Esophagus squamous epithelium (tissue), 5 donors: ENCODE measurements at regions not wholly inside any gene's neighbourhood (a gene's known extent, or its start where the extent isn't known, plus 50 kb on each side); places are given as distances from the start of the nearest gene placed in this dataset.

Source experiments
- DNase-seq: peaks from one replicate; lab custom pipeline; 2025; lab: John Stamatoyannopoulos, UW
- H3K27ac ChIP-seq, 4 donors: fragments of 200-600 bp; sonication (generic); one replicate each; pipeline ENCODE4 v1.5.1; 2016 to 2019; ENCODE audit warnings: mild to moderate bottlenecking in 1 of 4
- H3K27me3 ChIP-seq, 4 donors: fragments of 200-600 bp; sonication (generic); 1 replicate in 3 of 4; 2 replicates in 1 of 4; pipeline versions ENCODE4 v1.5.1 to v1.6.0; 2017 to 2021; ENCODE audit warnings: antibody characterized with exemption in 1 of 4
- H3K36me3 ChIP-seq, 3 donors: fragments of 200-600 bp; sonication (generic); one replicate each; pipeline ENCODE4 v1.5.1; 2016 to 2019
- H3K4me1 ChIP-seq, 3 donors: fragments of 200-600 bp; sonication (generic); one replicate each; pipeline ENCODE4 v1.5.1; 2017 to 2019
- H3K4me3 ChIP-seq, 4 donors: fragments of 200-600 bp; sonication (generic); 1 replicate in 3 of 4; 2 replicates in 1 of 4; pipeline ENCODE4 v1.5.1; 2016 to 2019; ENCODE audit warnings: mild to moderate bottlenecking in 2 of 4, moderate library complexity in 1 of 4
- H3K9me3 ChIP-seq, 3 donors: fragments of 200-600 bp; sonication (generic); one replicate each; pipeline ENCODE4 v1.5.1; 2016 to 2019
- POLR2A ChIP-seq, 4 donors: fragments of 450-650 bp; IDR thresholded peaks; one replicate each; pipeline ENCODE4 v1.6.1; 2017; ENCODE audit warnings: antibody characterized with exemption in 4 of 4, mild to moderate bottlenecking in 4 of 4, moderate library complexity in 3 of 4
- WGBS, 2 donors: methylation state at CpG; one replicate each; pipeline ENCODE4 v1.1.5; 2018; 5-methylcytosine and 5-hydroxymethylcytosine counted together
- intact Hi-C: fragments of 100-400 bp; cut with DNase I; formaldehyde crosslinking; loops from one replicate; pipeline ENCODE4 v1.15.0; 2022
- TF ChIP-seq, protein P1 (sequence below), 6 experiments: fragments of 450-650 bp in 4 of 6; fragments of 200-600 bp in 2 of 6; sonication (generic) in 2 of 6; IDR thresholded peaks; one replicate each; pipeline ENCODE4 v1.5.1; 2016 to 2019; ENCODE audit warnings: antibody characterized with exemption in 6 of 6, mild to moderate bottlenecking in 4 of 6, moderate library complexity in 4 of 6
- donor health status: DM: yes; HTN: yes; CAD: no.

- TF ChIP-seq, protein P1, sequence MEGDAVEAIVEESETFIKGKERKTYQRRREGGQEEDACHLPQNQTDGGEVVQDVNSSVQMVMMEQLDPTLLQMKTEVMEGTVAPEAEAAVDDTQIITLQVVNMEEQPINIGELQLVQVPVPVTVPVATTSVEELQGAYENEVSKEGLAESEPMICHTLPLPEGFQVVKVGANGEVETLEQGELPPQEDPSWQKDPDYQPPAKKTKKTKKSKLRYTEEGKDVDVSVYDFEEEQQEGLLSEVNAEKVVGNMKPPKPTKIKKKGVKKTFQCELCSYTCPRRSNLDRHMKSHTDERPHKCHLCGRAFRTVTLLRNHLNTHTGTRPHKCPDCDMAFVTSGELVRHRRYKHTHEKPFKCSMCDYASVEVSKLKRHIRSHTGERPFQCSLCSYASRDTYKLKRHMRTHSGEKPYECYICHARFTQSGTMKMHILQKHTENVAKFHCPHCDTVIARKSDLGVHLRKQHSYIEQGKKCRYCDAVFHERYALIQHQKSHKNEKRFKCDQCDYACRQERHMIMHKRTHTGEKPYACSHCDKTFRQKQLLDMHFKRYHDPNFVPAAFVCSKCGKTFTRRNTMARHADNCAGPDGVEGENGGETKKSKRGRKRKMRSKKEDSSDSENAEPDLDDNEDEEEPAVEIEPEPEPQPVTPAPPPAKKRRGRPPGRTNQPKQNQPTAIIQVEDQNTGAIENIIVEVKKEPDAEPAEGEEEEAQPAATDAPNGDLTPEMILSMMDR (IDR thresholded peaks at IDR 0.05), result no peak
- no peak for TF ChIP-seq POLR2A (IDR thresholded peaks at IDR 0.05)
- 92 to 95% methylated on average over 6 of the region's 6 CpGs for WGBS, 2 donors
- no peak overlapping the region for H3K4me3 ChIP-seq
- H3K4me1 ChIP-seq, result peaks cover 0 to 9% (median 8%) of the 10 kb centered on the region in 3 donors
- no peaks in the 10 kb centered on the region for H3K9me3 ChIP-seq
- DNase-seq, result no peak
- H3K27ac ChIP-seq, result no peak overlapping the region
- no peaks in the 10 kb centered on the region for H3K36me3 ChIP-seq
- intact Hi-C loops, result no loop called here
- no peaks in the 10 kb centered on the region for H3K27me3 ChIP-seq
Measured at GRCh38 chr10:71902351-71902750, 51.3 kb upstream of the PSAP start.
